HFFc6 (cell line): ENCODE measurements at regions not wholly inside any gene's neighbourhood (a gene's known extent, or its start where the extent isn't known, plus 50 kb on each side); places are given as distances from the start of the nearest gene placed in this dataset.

Experiments
- DNase-seq: peaks from one replicate; pipeline ENCODE4 v3.0.0-alpha.2; 2018
- H3K27ac Mint-ChIP-seq: 2 replicates; pipeline ENCODE4 v1.8.0; 2020; ENCODE audit warnings: mild to moderate bottlenecking, mixed read lengths
- H3K27me3 Mint-ChIP-seq: 2 replicates; pipeline ENCODE4 v1.8.0; 2021; ENCODE audit warnings: mild to moderate bottlenecking, moderate library complexity, mixed read lengths; ENCODE audit not compliant: insufficient read depth
- H3K36me3 Mint-ChIP-seq: 2 replicates; pipeline ENCODE4 v1.8.0; 2021; ENCODE audit warnings: low read depth, mixed read lengths
- H3K4me1 Mint-ChIP-seq: 2 replicates; pipeline ENCODE4 v1.8.0; 2020; ENCODE audit warnings: low read depth, mixed read lengths
- H3K4me3 Mint-ChIP-seq: 2 replicates; pipeline ENCODE4 v1.8.0; 2020; ENCODE audit warnings: mild to moderate bottlenecking, moderate library complexity, mixed read lengths
- H3K9me3 Mint-ChIP-seq: 2 replicates; pipeline ENCODE4 v1.8.0; 2020; ENCODE audit warnings: mild to moderate bottlenecking, mixed read lengths
- CTCF ChIP-seq: fragments of 200-600 bp; sonication (generic); IDR thresholded peaks from 2 replicates; pipeline ENCODE4 v1.5.0; 2021; ENCODE audit warnings: antibody characterized with exemption, mild to moderate bottlenecking

DNA sequence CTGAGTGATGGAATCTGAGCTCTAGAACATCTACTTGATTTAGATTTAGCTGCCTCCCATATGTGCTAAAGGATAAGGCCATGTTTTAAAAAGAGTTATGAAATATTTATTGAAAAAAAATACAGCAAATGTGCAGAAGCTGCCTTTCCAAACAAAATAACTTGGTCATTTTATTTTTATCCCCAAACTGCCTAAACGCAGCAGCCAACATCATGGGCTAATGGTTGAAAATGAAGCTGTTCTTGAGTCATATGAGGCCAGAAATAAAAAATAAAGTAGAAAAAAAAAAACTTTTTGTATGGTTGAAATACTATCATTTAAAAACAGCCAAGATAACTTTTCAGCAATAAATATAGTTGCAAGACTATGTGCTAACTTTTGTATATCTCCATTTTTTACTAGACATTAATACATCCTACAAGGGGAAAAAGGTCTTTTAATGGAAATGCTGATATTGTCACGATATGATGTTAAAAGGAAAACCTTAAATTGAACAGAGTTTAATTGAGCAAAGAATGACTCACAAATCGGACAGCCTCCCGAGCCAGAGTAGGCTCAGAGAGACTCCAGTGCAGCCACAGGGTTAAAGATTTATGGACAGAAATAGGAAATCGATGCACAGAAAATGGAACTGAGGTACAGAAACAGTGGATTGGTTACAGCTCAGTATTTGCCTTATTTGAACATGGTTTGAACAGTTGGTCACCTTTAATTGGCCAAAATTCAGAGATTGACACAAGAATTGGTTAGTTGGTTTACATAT is 305.8 kb downstream of the MDFIC start:
- peaks cover 42% of the 10 kb centered on the region for H3K4me1 Mint-ChIP-seq
- H3K9me3 Mint-ChIP-seq = no peaks in the 10 kb centered on the region
- H3K36me3 Mint-ChIP-seq = no peaks in the 10 kb centered on the region

GRCh38 chr7:115226410-115226809 is 304.5 kb downstream of the MDFIC start:
- H3K27ac Mint-ChIP-seq = no peak overlapping the region
- TF ChIP-seq CTCF = no peak
- H3K27me3 Mint-ChIP-seq = no peaks in the 10 kb centered on the region
- no peaks in the 10 kb centered on the region for H3K9me3 Mint-ChIP-seq
- no peak for DNase-seq
- H3K36me3 Mint-ChIP-seq = no peaks in the 10 kb centered on the region
- peaks cover 37% of the 10 kb centered on the region for H3K4me1 Mint-ChIP-seq
- no peak overlapping the region for H3K4me3 Mint-ChIP-seq

More for the DNA sequence above, 305.8 kb downstream of the MDFIC start:
- Mint-ChIP-seq H3K27me3 (no peaks in the 10 kb centered on the region), H3K27ac (no peak overlapping the region), H3K4me3 (no peak overlapping the region)
- no peak for TF ChIP-seq CTCF
- DNase-seq = no peak

DNA sequence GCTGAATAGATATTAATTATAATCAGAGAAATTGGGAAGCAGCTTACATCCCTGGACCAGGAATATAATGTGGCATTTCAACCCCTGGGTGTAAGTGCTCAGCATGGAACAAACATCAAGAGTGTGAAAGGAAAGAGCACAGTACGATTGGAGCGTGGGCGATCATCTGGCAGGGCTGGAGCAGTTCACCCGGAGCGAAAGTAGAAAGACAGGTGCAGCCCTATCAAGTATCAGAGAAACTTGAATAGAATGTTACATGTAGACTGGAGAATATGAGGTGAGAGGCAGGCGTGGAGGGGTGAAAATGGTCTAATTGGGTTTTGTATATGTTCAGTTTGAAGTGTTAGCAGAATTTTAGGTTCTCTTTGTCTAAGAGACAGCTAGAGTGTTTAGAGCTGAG is 303.0 kb downstream of the MDFIC start:
- Mint-ChIP-seq H3K36me3 (no peaks in the 10 kb centered on the region), H3K4me1 (peaks cover 27% of the 10 kb centered on the region), H3K4me3 (no peak overlapping the region), H3K27ac (no peak overlapping the region), H3K9me3 (no peaks in the 10 kb centered on the region), H3K27me3 (no peaks in the 10 kb centered on the region)
- no peak for TF ChIP-seq CTCF
- no peak for DNase-seq

- Mint-ChIP-seq H3K9me3 (no peaks in the 10 kb centered on the region), H3K36me3 (no peaks in the 10 kb centered on the region), H3K4me3 (no peak overlapping the region), H3K4me1 (peaks cover 21% of the 10 kb centered on the region), H3K27me3 (no peaks in the 10 kb centered on the region), H3K27ac (no peak overlapping the region)
- no peak for TF ChIP-seq CTCF
- DNase-seq = no peak
Observed at GRCh38 chr7:115223959-115224358, 302.1 kb downstream of the MDFIC start.

DNA sequence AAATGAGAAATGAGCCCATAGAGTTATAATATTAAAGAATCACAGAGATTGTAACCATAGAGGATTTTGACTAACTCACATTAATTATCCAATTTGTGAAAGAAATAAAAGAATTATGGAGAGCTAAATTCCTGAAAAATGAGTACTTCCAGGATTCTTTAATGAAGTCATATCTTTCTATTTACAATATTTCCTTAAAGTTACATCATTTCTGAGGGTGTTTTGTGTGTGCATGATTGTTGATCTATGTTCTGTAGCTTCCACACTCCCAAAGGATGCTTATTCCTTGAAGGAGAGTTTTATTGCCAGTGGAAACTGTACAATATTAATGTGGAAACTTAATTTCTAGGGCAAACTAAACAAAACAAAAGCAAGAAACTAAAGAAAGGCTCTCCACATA is 299.6 kb downstream of the MDFIC start:
- Mint-ChIP-seq H3K27me3 (no peaks in the 10 kb centered on the region), H3K4me1 (peaks cover 29% of the 10 kb centered on the region), H3K9me3 (no peaks in the 10 kb centered on the region), H3K36me3 (no peaks in the 10 kb centered on the region), H3K27ac (peak overlapping the region; percentile 15; the same call in 1 of the 2 replicates), H3K4me3 (no peak overlapping the region)
- DNase-seq = no peak
- no peak for TF ChIP-seq CTCF
